AG10803 (cell line): ENCODE measurements at regions not wholly inside any gene's neighbourhood (a gene's known extent, or its start where the extent isn't known, plus 50 kb on each side); places are given as distances from the start of the nearest gene placed in this dataset.

ENCODE experiments used
- DNase-seq: peaks from one replicate; pipeline ENCODE4 v3.0.0; 2010; ENCODE audit warnings: low read depth
- H3K4me3 ChIP-seq: 2 replicates; pipeline ENCODE4 v1.5.1; 2011; ENCODE audit warnings: mild to moderate bottlenecking, low read length, control low read depth
- TF ChIP-seq, protein P1 (sequence below): conservative IDR thresholded peaks from 2 replicates; pipeline ENCODE4 v1.5.1; 2011; ENCODE audit warnings: mild to moderate bottlenecking, low read length, control low read depth, inconsistent platforms

DNA sequence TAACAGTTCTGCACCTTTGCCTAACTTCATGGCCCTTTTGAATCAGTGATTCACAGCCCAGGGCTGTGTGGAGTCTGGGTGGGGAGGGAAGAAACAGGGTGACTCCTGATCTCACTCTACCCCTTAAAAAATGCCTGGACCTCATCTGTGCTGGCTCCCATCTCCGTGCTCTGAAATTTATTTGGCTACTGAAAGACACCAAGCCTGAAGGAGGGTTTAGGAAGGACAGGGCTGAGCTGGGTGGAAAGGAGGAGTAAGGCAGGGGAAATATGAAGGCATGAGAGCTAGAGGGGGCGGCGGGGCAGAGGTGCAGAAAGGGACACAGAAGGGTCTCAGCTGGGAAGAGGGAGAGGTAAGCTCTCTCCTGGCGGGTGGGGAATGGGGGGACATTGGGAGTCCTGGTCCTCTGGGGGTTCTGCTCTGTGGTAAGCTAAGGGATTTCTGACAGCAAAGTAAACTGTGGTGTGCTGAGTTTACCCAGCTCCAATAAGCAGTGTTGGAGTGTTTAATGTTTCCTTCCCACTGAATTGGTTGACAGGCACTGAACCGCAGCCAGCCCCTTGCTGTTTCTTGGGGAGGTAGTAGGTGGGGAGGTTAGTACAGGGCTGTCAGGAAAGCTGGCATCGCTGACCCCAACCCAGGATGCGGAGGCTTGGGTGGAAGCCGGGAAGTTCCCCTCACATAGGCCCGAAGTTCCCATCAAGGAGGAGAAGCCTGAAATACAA lies 71.1 kb downstream of the RPUSD4 start:
- H3K4me3 ChIP-seq = no peak overlapping the region
- peak; percentile 43 for DNase-seq
- TF ChIP-seq, protein P1, sequence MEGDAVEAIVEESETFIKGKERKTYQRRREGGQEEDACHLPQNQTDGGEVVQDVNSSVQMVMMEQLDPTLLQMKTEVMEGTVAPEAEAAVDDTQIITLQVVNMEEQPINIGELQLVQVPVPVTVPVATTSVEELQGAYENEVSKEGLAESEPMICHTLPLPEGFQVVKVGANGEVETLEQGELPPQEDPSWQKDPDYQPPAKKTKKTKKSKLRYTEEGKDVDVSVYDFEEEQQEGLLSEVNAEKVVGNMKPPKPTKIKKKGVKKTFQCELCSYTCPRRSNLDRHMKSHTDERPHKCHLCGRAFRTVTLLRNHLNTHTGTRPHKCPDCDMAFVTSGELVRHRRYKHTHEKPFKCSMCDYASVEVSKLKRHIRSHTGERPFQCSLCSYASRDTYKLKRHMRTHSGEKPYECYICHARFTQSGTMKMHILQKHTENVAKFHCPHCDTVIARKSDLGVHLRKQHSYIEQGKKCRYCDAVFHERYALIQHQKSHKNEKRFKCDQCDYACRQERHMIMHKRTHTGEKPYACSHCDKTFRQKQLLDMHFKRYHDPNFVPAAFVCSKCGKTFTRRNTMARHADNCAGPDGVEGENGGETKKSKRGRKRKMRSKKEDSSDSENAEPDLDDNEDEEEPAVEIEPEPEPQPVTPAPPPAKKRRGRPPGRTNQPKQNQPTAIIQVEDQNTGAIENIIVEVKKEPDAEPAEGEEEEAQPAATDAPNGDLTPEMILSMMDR = no peak

DNA sequence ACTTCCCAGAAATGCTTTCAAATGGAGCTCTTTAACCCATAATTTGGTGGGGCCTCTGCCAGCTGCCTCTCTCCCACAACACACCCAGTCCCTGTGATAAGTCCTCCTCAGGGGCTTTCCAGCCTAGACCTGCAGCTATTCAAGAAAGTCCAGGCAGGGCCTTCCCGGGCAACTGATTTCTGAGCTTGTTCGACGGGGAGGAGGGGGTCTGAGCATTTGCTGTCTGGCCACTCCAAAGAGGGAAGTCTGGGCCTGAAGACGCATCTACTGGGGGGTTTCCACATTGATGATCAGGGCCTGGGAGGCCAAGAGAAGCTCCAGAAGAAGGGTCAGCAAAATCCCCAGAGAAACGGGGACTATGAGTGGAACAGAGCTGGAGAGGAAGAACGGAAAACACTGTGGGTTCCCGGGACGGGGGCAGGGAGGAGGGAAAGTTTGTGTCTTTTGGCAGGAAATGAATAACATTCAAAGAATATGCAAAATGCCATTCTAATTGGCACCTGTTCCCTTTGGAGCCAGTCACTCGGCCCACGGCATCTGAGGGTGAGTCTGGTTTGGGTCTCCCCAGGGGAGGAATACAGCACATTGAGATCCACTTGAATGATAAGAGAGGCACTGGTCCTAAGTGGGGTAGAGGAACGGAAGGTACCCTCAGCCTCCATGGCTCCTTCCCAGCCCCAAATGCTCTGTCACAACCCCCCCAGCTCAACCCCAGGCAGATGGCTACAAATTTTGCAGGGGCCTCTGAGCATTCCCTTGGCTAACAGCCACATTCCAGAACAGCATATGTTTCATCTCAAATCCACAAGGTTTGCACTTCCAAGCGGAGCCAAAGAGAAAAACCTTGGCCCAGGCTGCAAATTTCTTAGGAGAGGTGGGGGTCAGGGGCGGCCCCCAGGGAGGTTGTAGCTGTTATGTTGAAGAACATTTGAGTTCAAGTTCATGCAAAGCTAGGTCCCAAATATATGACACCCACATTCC lies 72.0 kb downstream of the RPUSD4 start:
- H3K4me3 ChIP-seq = no peak overlapping the region
- DNase-seq = peak; percentile 82
- TF ChIP-seq, protein P1 = no peak

DNA sequence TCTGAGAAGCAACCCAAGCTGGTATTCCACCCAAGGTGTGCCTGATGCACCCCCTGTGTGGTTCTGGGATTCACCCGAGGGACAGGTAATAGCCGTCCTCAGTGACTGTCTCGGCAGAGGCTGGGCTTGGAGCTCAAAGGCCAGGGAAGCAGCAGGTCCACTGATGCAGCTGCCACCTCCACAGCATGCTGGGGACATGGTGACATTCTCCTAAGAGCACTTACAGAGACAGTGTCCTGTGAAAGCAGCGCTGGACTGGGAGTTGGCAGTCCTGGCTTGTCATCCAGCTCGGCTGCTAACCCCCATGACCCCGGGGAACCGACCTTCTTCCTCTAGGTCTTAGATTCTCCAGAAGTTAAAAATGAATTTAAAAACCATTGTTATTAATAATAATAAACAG lies 72.8 kb downstream of the RPUSD4 start:
- DNase-seq = no peak
- TF ChIP-seq, protein P1 = no peak
- H3K4me3 ChIP-seq = no peak overlapping the region

DNA sequence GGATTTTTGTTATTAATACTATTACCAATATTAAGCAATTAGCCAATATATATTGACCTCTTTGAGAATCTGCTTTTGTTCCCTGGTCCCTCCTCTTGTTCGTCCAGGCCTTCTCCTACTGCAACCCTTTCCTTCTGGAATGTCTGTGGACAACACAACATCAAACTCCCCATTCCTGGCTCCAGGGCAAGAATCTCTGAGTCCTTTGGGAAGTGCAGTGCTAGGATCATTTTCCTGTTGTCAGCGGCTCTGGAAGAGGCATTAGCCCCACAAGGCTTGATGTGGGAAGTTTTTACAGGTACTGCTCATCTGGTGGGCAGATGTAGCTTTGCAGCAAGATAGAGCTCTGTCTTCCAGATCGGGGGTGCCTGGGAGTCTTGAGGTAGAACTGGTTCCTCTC lies 74.3 kb downstream of the RPUSD4 start:
- H3K4me3 ChIP-seq = no peak overlapping the region
- TF ChIP-seq, protein P1 = no peak
- peak; percentile 78 for DNase-seq

DNA sequence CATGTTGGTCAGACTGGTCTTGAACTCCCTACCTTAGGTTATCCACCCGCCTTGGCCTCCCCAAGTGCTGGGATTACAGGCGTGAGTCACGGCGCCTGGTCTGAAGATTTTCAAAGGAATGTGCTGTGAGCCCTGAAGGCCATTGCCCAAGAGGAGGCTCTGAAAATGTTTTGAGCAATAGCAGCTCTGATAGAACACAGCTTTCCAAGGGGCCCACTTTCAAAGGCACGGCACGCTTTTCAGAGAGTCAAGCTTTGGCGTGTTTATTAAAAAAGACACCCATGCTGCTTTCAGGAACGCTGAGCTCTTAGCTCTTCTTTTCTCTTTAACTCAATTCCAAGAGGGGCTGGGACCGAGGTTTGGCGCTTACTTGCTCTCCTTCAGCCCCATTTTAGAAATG lies 73.8 kb upstream of the CDON start:
- H3K4me3 ChIP-seq = no peak overlapping the region; the same call in 1 of the 2 replicates

DNA sequence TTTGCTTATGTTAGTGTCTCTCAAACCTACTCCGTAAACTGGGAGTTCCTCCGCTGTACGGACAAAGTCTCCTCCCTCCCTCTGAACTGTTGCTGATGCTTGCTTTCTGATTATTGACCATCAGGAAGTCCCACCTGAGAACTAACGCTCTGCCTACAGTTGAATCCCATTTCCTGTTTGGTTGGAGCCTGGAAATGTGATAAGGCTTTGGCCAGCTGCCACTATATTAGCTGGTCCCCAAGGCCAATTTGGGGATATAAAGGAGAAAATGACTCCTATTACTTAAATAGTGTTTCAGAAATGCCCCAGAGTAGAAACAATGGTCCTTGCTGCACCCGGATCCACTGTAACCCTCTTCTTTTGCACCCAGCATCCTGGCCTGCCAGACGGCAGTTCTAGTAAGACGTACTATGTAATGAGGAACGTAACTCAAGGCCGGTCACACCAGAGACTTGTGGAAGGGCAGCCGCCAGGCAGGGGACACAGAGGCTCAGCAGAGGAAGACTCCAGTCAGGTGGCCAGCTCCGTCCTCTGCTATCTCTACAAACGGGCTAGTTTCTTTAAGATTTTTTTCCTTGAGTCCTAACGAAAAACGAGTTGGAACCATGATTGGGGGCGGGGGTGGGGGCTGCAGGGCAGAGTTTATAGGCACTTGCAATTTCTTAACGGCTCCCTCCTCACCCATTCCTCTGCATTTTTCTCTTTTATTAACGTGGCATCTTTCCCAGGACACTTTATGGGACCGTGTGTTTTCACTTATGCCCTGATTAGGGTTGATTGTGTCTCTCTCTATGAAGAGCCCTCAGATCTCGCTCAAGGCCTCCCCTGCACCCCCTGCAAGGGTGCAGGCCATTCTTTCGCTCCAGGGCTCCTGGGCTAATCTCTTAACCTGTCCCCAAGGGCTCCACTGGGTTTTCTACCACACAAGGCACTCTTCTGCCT lies 72.8 kb upstream of the CDON start:
- TF ChIP-seq, protein P1 = no peak
- no peak overlapping the region for H3K4me3 ChIP-seq
- peak; percentile 67 for DNase-seq

More for the DNA sequence above, 73.8 kb upstream of the CDON start:
- peak; percentile 97 for DNase-seq
- TF ChIP-seq, protein P1 = no peak
